Activated CD8-positive, alpha-beta T cell treated with anti-CD3 and anti-CD28 coated beads for 36 hours (primary cell): ENCODE measurements at regions not wholly inside any gene's neighbourhood (a gene's known extent, or its start where the extent isn't known, plus 50 kb on each side); places are given as distances from the start of the nearest gene placed in this dataset.

ENCODE experiments used
- ATAC-seq: fragments of 200-7000 bp; cut with Tn5 transposase; one replicate; pipeline ENCODE4 v1.10.0; 2021; ENCODE audit warnings: mild to moderate bottlenecking, moderate library complexity
- CTCF ChIA-PET: fragments of 350-600 bp; sonication (Branson Sonifier 250); formaldehyde crosslinking; loops from one replicate; lab custom pipeline; 2021; ENCODE audit warnings: antibody characterized with exemption; lab: Charles Lee
- POLR2A ChIA-PET: fragments of 350-600 bp; sonication (Branson Sonifier 250); formaldehyde crosslinking; loops from one replicate; lab custom pipeline; 2021; ENCODE audit warnings: antibody characterized with exemption; lab: Charles Lee
- DNase-seq: peaks from one replicate; pipeline ENCODE4 v3.0.0-alpha.2; 2020
- H3K27ac Mint-ChIP-seq: one replicate; pipeline ENCODE4 v1.8.0; 2021; ENCODE audit warnings: mild to moderate bottlenecking, mixed read lengths
- H3K27me3 Mint-ChIP-seq: one replicate; pipeline ENCODE4 v1.8.0; 2021; ENCODE audit warnings: mixed read lengths
- H3K36me3 Mint-ChIP-seq: one replicate; pipeline ENCODE4 v1.8.0; 2021; ENCODE audit warnings: low read depth, mixed read lengths
- H3K4me1 Mint-ChIP-seq: one replicate; pipeline ENCODE4 v1.8.0; 2021; ENCODE audit warnings: low read depth, mixed read lengths
- H3K4me3 Mint-ChIP-seq: one replicate; pipeline ENCODE4 v1.8.0; 2021; ENCODE audit warnings: mild to moderate bottlenecking, moderate library complexity, mixed read lengths
- H3K9me3 Mint-ChIP-seq: one replicate; pipeline ENCODE4 v1.8.0; 2021; ENCODE audit warnings: mixed read lengths
- intact Hi-C: fragments of 100-400 bp; cut with micrococcal nuclease; formaldehyde crosslinking; loops from one replicate; pipeline ENCODE4 v1.10.0; 2022
- TF ChIP-seq, protein P1 (sequence below): fragments of 200-600 bp; IDR thresholded peaks from one replicate; pipeline ENCODE4 v1.8.0; 2022; ENCODE audit warnings: antibody characterized with exemption, mild to moderate bottlenecking

DNA sequence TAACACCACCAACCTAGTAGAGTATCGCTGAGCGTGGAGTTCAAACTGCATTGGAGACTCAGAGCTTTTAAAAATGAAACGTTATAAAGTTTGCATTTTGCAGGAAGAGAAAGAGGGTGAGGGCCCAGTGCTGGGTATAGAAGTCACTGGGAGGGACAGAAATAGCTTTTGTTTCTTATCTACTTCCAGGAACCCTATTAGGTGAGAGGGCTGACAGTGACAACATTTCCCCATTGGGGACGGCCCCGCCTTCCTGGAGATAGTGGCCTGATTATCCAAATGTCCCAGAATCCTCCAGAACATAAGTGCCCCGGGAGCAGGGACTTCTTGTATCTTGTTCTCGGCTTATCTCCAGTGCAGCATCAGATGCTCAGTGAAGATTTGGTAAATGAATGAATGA, 574.9 kb downstream of the PTPRU start:
- intact Hi-C loops = no loop called here
- ATAC-seq = no peak
- CTCF ChIA-PET = no interaction called here

DNA sequence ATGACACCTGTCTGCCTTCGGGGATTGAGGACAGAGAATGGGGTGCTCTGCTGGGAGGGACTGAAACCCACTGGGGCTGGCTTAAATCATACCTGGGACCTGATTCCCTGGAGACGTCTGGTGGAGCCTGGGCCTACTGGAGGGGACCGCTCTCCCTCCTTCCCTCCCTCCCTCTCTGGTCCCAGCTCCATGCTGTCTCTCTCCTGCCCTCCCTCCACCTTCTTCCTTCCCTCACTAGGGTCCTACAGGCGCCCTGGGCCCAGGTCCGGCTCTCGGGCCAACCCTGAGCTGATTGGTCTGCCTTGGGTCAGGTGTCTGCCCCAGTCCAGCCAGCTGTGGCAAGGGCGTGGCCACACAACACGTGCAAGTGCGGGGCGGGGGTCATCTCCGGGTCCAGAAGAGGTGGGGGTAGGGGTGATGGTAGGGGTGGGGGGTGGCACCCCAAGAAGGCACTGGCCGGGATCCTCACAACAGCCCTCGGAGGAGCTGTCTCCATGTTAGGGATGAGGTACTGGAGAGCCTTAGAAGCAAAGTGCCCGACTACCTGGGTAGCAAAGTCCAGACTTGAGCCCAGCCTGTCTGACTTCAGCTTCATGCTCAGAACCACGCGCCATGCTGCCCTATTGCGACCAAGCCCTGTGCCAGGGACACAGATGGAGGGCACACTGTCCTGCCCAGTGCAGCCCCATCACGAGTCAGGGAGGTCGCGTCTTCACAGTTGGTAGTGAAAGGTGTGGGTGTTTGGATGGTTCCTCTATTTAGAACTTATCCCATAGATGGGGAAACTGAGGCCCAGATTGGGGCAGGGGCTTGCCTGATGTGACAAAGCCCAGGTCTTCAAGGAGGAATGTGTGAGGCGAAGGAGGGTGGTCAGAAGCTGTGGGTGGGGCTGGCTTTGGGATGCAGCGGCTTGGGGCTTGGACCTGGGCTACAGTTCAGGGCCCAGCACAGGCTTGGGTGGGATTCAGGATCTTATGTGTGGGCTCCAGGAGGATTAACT, 574.1 kb downstream of the PTPRU start:
- no peak overlapping the region for H3K27ac Mint-ChIP-seq
- no peaks in the 10 kb centered on the region for H3K36me3 Mint-ChIP-seq
- H3K4me1 Mint-ChIP-seq = no peaks in the 10 kb centered on the region
- peaks cover 2% of the 10 kb centered on the region for H3K27me3 Mint-ChIP-seq
- TF ChIP-seq, protein P1, sequence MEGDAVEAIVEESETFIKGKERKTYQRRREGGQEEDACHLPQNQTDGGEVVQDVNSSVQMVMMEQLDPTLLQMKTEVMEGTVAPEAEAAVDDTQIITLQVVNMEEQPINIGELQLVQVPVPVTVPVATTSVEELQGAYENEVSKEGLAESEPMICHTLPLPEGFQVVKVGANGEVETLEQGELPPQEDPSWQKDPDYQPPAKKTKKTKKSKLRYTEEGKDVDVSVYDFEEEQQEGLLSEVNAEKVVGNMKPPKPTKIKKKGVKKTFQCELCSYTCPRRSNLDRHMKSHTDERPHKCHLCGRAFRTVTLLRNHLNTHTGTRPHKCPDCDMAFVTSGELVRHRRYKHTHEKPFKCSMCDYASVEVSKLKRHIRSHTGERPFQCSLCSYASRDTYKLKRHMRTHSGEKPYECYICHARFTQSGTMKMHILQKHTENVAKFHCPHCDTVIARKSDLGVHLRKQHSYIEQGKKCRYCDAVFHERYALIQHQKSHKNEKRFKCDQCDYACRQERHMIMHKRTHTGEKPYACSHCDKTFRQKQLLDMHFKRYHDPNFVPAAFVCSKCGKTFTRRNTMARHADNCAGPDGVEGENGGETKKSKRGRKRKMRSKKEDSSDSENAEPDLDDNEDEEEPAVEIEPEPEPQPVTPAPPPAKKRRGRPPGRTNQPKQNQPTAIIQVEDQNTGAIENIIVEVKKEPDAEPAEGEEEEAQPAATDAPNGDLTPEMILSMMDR = no peak
- intact Hi-C loops = no loop called here
- DNase-seq (no peak), ATAC-seq (no peak)
- H3K4me3 Mint-ChIP-seq = no peak overlapping the region
- POLR2A ChIA-PET = no interaction called here
- CTCF ChIA-PET = no interaction called here
- H3K9me3 Mint-ChIP-seq = no peaks in the 10 kb centered on the region

More for the DNA sequence above, 574.9 kb downstream of the PTPRU start:
- no peak overlapping the region for H3K27ac Mint-ChIP-seq
- peaks cover 2% of the 10 kb centered on the region for H3K27me3 Mint-ChIP-seq
- no peaks in the 10 kb centered on the region for H3K9me3 Mint-ChIP-seq
- no peak for DNase-seq
- POLR2A ChIA-PET = no interaction called here
- TF ChIP-seq, protein P1 = no peak
- H3K36me3 Mint-ChIP-seq = no peaks in the 10 kb centered on the region
- H3K4me1 Mint-ChIP-seq = no peaks in the 10 kb centered on the region
- no peak overlapping the region for H3K4me3 Mint-ChIP-seq

DNA sequence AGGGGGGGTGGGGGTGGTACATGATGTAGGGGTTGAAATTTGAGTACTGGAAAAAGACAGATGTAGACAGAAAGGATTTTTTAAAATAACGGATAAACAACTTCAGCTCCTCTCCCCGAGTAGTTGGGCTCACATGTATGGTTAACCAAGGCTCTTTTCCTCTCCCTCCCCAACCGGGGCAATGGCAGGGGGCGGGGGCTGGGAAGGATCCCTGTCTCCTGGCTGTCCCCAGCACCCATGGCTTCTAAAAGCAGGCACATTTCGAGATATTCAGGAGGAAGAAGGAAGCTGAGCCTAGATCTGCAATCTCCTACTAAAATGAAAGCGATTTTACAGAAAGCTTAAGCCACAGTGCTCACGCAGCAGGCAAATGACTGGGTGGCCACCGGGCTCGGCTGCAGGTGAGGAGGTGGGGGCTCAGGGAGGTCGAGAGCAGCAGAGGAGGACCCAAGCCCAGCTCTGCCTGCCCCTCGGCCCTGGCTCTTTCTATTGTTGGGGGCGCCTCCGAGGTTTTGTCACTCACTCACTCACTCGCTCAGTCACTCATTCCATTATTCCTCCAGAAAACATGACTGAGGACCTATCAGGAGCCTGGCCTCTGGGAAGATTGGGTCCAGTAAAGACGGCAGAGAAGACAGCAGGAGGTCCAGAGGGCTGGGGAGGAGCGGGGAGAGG, 573.3 kb downstream of the PTPRU start:
- ChIA-PET CTCF (no interaction called here), POLR2A (no interaction called here)
- H3K4me1 Mint-ChIP-seq = no peaks in the 10 kb centered on the region
- intact Hi-C loops = no loop called here
- no peaks in the 10 kb centered on the region for H3K27me3 Mint-ChIP-seq
- H3K9me3 Mint-ChIP-seq = no peaks in the 10 kb centered on the region
- ATAC-seq = no peak
- no peaks in the 10 kb centered on the region for H3K36me3 Mint-ChIP-seq
- H3K27ac Mint-ChIP-seq = no peak overlapping the region
- TF ChIP-seq, protein P1 = no peak
- no peak for DNase-seq
- no peak overlapping the region for H3K4me3 Mint-ChIP-seq

DNA sequence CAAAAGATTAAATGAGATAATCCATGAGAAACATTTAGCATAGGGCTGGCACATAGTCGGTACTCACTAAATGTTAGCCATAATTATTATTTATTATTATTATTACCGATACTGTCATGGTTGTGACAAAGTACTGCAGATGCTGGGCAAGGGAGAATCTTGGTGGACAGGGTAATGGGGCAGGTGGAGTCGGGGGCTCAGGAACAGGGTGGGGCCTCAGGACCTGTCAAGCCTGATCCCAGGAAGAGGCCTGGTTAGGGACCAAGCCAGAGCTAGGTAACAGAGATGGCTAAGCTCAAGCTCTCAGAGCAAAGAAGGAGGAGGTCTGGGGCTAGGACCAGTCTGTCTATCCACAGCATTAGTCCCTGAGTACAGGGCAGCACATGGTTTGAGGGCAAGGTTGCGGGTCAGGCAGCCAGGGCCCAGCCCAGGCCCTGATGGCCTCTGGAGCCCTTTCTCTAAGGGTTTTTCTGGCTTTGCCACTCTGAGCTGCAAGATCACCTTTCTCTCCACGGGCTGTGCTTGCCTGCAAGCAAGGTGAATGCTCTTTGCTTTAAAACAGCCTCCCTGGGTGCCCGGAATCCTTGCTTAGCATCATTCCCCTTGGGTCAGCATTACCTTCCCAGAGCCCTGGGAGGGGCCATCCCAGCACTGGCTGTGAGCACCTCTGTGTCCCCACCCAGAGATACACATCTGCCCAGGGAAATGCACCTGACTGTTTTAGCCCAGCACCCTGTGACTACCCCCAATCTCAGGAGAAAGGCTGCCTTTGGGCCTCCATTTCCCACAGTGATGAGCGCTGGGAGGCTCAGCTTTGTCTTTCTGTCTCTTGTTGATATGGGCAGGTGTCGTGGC, 572.0 kb downstream of the PTPRU start:
- TF ChIP-seq, protein P1 = no peak
- no peak overlapping the region for H3K4me3 Mint-ChIP-seq
- intact Hi-C loops = no loop called here
- H3K9me3 Mint-ChIP-seq = no peaks in the 10 kb centered on the region
- H3K27me3 Mint-ChIP-seq = peaks cover 2% of the 10 kb centered on the region
- no peaks in the 10 kb centered on the region for H3K4me1 Mint-ChIP-seq
- no peak overlapping the region for H3K27ac Mint-ChIP-seq
- POLR2A ChIA-PET = no interaction called here
- no peaks in the 10 kb centered on the region for H3K36me3 Mint-ChIP-seq
- DNase-seq (no peak), ATAC-seq (no peak)
- CTCF ChIA-PET = no interaction called here
